ENCODE measurements at regions not wholly inside any gene's neighbourhood (a gene's known extent, or its start where the extent isn't known, plus 50 kb on each side); places are given as distances from the start of the nearest gene placed in this dataset.

- no peak overlapping the region for H3K27ac Mint-ChIP-seq (ENCODE audit: unreplicated experiment)
- no peaks in the 10 kb centered on the region for H3K27me3 Mint-ChIP-seq (ENCODE audit: insufficient read depth, unreplicated experiment)
- Histone ChIP-seq H3K36me3 (ENCODE audit: control insufficient read depth, insufficient read depth, low read length) (no peaks in the 10 kb centered on the region), H3K4me1 (peaks cover 36% of the 10 kb centered on the region), H3K9me3 (no peaks in the 10 kb centered on the region), H3K4me3 (ENCODE audit: low read depth, low read length) (no peak overlapping the region), H3K27me3 (replicated peaks; ENCODE audit: control insufficient read depth, insufficient read depth, low read length) (no peaks in the 10 kb centered on the region)
- TF ChIP-seq CTCF (IDR thresholded peaks at IDR 0.05; ENCODE audit: insufficient read depth in 1 of 2, low read depth in 1 of 2, low read length in 1 of 2, severe bottlenecking in 1 of 2, unreplicated experiment in 1 of 2): no peak
- intact Hi-C loops (cut with micrococcal nuclease; ENCODE audit: unreplicated experiment): loop anchor here (5.0 kb wide), 2 partner anchors 34 to 141 kb away; no protein-coding TSS in a partner anchor
- POLR2A ChIA-PET: no interaction called here
- peaks cover 21% of the 10 kb centered on the region for H3K4me1 Mint-ChIP-seq (ENCODE audit: low read depth, unreplicated experiment)
- no TSS peak for BruUV-seq (replicated peaks)
- CTCF ChIA-PET: no interaction called here
- no peaks in the 10 kb centered on the region for H3K9me3 Mint-ChIP-seq (ENCODE audit: unreplicated experiment)
- no peaks in the 10 kb centered on the region for H3K36me3 Mint-ChIP-seq (ENCODE audit: insufficient read depth, unreplicated experiment)
- H3K4me3 Mint-ChIP-seq (ENCODE audit: unreplicated experiment): no peak overlapping the region
- DNase-seq: no peak
Observed at GRCh38 chr6:3663081-3663480, 88.4 kb downstream of the PXDC1 start.

GRCh38 chr6:3661390-3661789 is 90.1 kb downstream of the PXDC1 start:
- Histone ChIP-seq H3K4me1 (peaks cover 36% of the 10 kb centered on the region), H3K9me3 (no peaks in the 10 kb centered on the region), H3K4me3 (ENCODE audit: low read depth, low read length) (no peak overlapping the region), H3K36me3 (ENCODE audit: control insufficient read depth, insufficient read depth, low read length) (no peaks in the 10 kb centered on the region), H3K27me3 (replicated peaks; ENCODE audit: control insufficient read depth, insufficient read depth, low read length) (no peaks in the 10 kb centered on the region)
- H3K9me3 Mint-ChIP-seq (ENCODE audit: unreplicated experiment): no peaks in the 10 kb centered on the region
- ChIA-PET POLR2A (interaction anchor here (0.6 kb wide), 1 partner anchor 34 kb away, joined by 3 read pairs; no protein-coding TSS in a partner anchor), CTCF (no interaction called here)
- no peak for TF ChIP-seq CTCF (IDR thresholded peaks at IDR 0.05; ENCODE audit: insufficient read depth in 1 of 2, low read depth in 1 of 2, low read length in 1 of 2, severe bottlenecking in 1 of 2, unreplicated experiment in 1 of 2)
- DNase-seq: no peak
- H3K27me3 Mint-ChIP-seq (ENCODE audit: insufficient read depth, unreplicated experiment): no peaks in the 10 kb centered on the region
- intact Hi-C loops (cut with micrococcal nuclease; ENCODE audit: unreplicated experiment): loop anchor here (5.0 kb wide), 2 partner anchors 36 to 139 kb away; no protein-coding TSS in a partner anchor
- peaks cover 21% of the 10 kb centered on the region for H3K4me1 Mint-ChIP-seq (ENCODE audit: low read depth, unreplicated experiment)
- no TSS peak for BruUV-seq (replicated peaks)
- no peaks in the 10 kb centered on the region for H3K36me3 Mint-ChIP-seq (ENCODE audit: insufficient read depth, unreplicated experiment)
- no peak overlapping the region for H3K4me3 Mint-ChIP-seq (ENCODE audit: unreplicated experiment)
- peak overlapping the region; percentile 58 for H3K27ac Mint-ChIP-seq (ENCODE audit: unreplicated experiment)

GRCh38 chr6:3660473-3660872 is 91.0 kb downstream of the PXDC1 start:
- Histone ChIP-seq H3K4me3 (ENCODE audit: low read depth, low read length) (no peak overlapping the region), H3K36me3 (ENCODE audit: control insufficient read depth, insufficient read depth, low read length) (no peaks in the 10 kb centered on the region), H3K4me1 (peaks cover 30% of the 10 kb centered on the region), H3K9me3 (no peaks in the 10 kb centered on the region), H3K27me3 (replicated peaks; ENCODE audit: control insufficient read depth, insufficient read depth, low read length) (no peaks in the 10 kb centered on the region)
- H3K9me3 Mint-ChIP-seq (ENCODE audit: unreplicated experiment): no peaks in the 10 kb centered on the region
- DNase-seq: peak; percentile 51 to 61
- TF ChIP-seq CTCF (IDR thresholded peaks at IDR 0.05; ENCODE audit: insufficient read depth in 1 of 2, low read depth in 1 of 2, low read length in 1 of 2, severe bottlenecking in 1 of 2, unreplicated experiment in 1 of 2): no peak
- no peaks in the 10 kb centered on the region for H3K27me3 Mint-ChIP-seq (ENCODE audit: insufficient read depth, unreplicated experiment)
- POLR2A ChIA-PET: no interaction called here
- no TSS peak for BruUV-seq (replicated peaks)
- no peaks in the 10 kb centered on the region for H3K36me3 Mint-ChIP-seq (ENCODE audit: insufficient read depth, unreplicated experiment)
- peaks cover 21% of the 10 kb centered on the region for H3K4me1 Mint-ChIP-seq (ENCODE audit: low read depth, unreplicated experiment)
- peak overlapping the region; percentile 41 for H3K27ac Mint-ChIP-seq (ENCODE audit: unreplicated experiment)
- no peak overlapping the region for H3K4me3 Mint-ChIP-seq (ENCODE audit: unreplicated experiment)
- intact Hi-C loops (cut with micrococcal nuclease; ENCODE audit: unreplicated experiment): loop anchor here (5.0 kb wide), 2 partner anchors 37 to 138 kb away; no protein-coding TSS in a partner anchor
- CTCF ChIA-PET: interaction anchor here (1.0 kb wide), 1 partner anchor 204 kb away, joined by 3 read pairs; the partner anchor contains the start of gene SLC22A23

Measured in Caco-2 (cell line).